Esophagus mucosa (tissue), 1 donor: ENCODE measurements at regions not wholly inside any gene's neighbourhood (a gene's known extent, or its start where the extent isn't known, plus 50 kb on each side); places are given as distances from the start of the nearest gene placed in this dataset.

ENCODE experiments used
- ATAC-seq: fragments of 200-7000 bp; cut with Tn5 transposase; one replicate; pipeline ENCODE4 v1.9.1; 2020
- donor health status: DM: yes; HTN: yes; CAD: no.

- ATAC-seq, result no peak
Measured at GRCh38 chr16:87552072-87552718, 50.1 kb upstream of the JPH3 start.

DNA sequence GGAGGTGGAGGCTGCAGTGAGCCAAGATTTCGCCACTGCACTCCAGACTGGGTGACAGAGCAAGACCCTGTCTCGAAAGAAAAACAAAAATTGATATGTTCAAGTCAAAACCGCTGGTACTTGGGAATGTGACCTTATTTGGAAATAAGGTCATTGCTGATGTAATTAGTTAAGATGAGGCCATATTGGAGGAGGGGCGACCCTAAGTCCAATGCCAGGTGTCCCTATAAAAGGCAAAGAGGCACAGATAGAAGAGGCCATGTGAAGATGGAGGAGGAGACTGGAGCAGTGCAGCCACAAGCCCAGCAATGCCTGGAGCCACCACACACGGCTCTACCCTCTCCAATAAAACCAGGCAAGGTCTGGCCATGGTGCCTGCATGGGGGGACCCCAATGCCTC lies 50.8 kb upstream of the JPH3 start:
- no peak for ATAC-seq

GRCh38 chr16:87550495-87550961 lies 51.8 kb upstream of the JPH3 start:
- peak; percentile 38 for ATAC-seq

GRCh38 chr16:87549627-87550494 lies 52.4 kb upstream of the JPH3 start:
- no peak for ATAC-seq

DNA sequence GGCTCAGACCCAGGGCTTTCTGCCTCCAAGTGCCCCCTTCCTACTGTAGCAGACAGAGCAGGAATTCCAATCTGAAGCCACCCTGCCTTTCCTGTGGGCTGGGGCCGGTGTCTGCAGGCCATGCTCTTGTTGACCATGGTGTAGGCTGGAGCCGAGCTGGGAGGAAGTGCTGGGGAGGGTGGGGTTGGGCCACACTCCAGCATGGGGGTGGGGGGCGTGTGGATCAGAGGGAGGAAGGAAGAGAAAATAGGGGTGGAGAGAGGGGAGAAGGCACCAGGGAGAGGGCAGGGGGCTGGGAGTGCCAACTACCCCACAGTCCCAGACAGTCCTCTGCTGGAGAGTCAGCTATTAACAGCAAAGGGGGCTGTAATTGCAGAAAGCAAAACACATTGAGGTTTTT lies 54.3 kb upstream of the JPH3 start:
- no peak for ATAC-seq

DNA sequence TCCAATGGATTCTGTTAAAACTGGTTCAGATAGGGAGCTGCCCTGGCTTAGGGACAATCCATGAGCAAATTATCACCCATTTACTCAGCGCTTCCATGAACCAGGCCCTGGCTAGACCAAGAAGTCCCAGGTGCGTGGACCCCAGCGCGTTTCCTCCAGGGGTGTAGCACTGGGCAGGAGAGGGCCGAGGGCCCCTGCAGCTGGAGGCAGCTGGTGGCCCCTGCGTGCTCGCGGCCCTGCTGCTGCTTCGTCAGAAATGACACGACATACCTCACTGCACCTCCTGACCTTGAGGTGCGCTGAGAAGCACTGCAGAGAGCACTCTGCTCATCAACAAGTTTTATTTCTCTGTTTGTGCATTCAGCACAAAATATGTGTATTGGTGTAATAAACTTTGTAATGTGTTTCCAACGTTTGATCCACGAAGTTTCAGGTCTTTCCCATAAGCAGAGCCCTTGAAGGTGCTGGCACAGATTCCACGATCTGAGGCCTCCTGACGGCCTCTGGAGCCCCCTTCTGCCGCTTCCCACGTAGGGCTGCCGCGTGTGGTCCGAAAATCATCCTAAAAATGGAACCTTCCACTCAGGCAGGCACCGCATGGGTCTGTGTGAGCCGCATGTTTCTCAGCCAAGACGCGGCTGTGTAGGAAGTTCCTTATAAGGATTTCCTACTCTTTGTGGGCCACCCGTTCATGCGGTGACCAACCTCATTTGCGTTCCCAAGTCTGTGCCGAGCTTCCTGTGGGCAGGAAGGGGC lies 50.8 kb upstream of the ZCCHC14 start:
- ATAC-seq, result no peak

DNA sequence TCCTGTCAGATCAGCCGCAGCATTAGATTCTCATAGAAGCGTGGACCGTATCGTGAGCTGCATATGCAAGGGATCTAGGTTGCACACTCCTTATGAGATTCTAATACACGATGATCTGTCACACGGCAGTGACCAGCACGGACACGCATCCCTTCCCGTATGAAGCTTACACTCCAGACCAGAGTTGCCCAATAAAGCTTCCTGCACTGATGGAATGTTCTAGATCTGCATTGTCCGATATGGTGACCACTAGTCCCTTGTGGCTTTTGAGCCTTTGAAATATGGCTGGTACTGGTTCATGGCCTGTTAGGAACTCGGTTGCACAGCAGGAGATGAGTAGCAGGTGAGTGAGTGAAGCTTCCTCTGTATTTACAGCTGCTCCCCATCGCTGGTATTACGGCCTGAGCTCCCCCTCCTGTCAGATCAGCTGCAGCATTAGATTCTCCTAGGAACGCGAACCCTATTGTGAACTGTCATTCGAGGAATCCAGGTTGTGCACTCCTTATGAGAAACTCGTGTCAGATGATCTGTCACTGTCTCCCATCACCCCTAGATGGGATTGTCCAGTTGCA lies 49.8 kb upstream of the ZCCHC14 start:
- no peak for ATAC-seq
